Central memory CD4-positive, alpha-beta T cell (primary cell): ENCODE measurements at regions not wholly inside any gene's neighbourhood (a gene's known extent, or its start where the extent isn't known, plus 50 kb on each side); places are given as distances from the start of the nearest gene placed in this dataset.
A peak's percentile ranks its signal among the peaks of the same experiment; 100 is the strongest.
"Not testable (repeated sequence)": the region's sequence is repeated elsewhere in the genome, so short reads cannot be mapped to it uniquely, and the experiment has no call there.

Experiments
- DNase-seq: peaks from one replicate; pipeline ENCODE4 v3.0.0; 2022

- DNase-seq: no peak
Observed at GRCh38 chr22:35138521-35138920, 72.6 kb downstream of the ISX start.

GRCh38 chr22:35140879-35141745 is 75.2 kb downstream of the ISX start:
- DNase-seq: no peak

- DNase-seq: no peak
Observed at GRCh38 chr22:35148381-35148780, 82.4 kb downstream of the ISX start.

- no peak for DNase-seq
Observed at GRCh38 chr22:35148866-35149548, 83.0 kb downstream of the ISX start.

- DNase-seq: peak; percentile 17
Observed at GRCh38 chr22:35150183-35151107, 84.5 kb downstream of the ISX start.

- DNase-seq: no peak
Observed at GRCh38 chr22:35152316-35152715, 86.4 kb downstream of the ISX start.

- DNase-seq: no peak
Observed at GRCh38 chr22:35154937-35155387, 89.0 kb downstream of the ISX start.

GRCh38 chr22:35155403-35156025 is 89.6 kb downstream of the ISX start:
- DNase-seq: no peak

GRCh38 chr22:35156945-35157344 is 91.0 kb downstream of the ISX start:
- no peak for DNase-seq

GRCh38 chr22:35158336-35158735 is 92.4 kb downstream of the ISX start:
- DNase-seq: no peak

- DNase-seq: no peak
Observed at GRCh38 chr22:35159343-35159742, 93.4 kb downstream of the ISX start.

GRCh38 chr22:35160268-35160667 is 94.3 kb downstream of the ISX start:
- no peak for DNase-seq

- not testable (repeated sequence) for DNase-seq
Observed at GRCh38 chr22:35165896-35166295, 91.4 kb upstream of the HMGXB4 start.

GRCh38 chr22:35170716-35171697 is 86.3 kb upstream of the HMGXB4 start:
- DNase-seq: no peak

- no peak for DNase-seq
Observed at GRCh38 chr22:35172442-35172841, 84.9 kb upstream of the HMGXB4 start.

- no peak for DNase-seq
Observed at GRCh38 chr22:35173655-35174054, 83.6 kb upstream of the HMGXB4 start.

GRCh38 chr22:35174401-35175038 is 82.8 kb upstream of the HMGXB4 start:
- no peak for DNase-seq

- no peak for DNase-seq
Observed at GRCh38 chr22:35175392-35175791, 81.9 kb upstream of the HMGXB4 start.

GRCh38 chr22:35177811-35178210 is 79.5 kb upstream of the HMGXB4 start:
- DNase-seq: no peak

- no peak for DNase-seq
Observed at GRCh38 chr22:35178446-35178845, 78.8 kb upstream of the HMGXB4 start.

- DNase-seq: no peak
Observed at GRCh38 chr22:35183917-35184316, 73.4 kb upstream of the HMGXB4 start.
